ENCODE measurements at regions not wholly inside any gene's neighbourhood (a gene's known extent, or its start where the extent isn't known, plus 50 kb on each side); places are given as distances from the start of the nearest gene placed in this dataset.

DNA sequence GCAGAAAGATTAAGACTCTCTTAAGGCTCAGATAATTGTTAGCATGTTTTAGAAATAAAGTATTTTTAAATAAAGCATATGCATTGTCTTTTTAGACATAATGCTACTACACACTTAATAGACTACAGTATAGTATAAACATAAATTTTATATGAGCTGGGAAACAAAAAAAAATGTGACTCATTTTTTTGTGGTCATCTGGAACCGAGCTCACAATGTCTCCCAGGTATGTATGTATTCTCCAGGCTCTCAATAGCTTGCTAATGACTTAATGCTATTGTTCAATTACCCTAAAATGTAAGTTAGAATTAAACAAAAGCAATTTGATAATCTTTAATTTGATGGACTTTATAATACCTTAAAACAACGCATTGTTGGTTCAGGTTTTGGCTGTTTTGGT lies 167.2 kb downstream of the NUP35 start (continued):
- TF ChIP-seq, protein P1, sequence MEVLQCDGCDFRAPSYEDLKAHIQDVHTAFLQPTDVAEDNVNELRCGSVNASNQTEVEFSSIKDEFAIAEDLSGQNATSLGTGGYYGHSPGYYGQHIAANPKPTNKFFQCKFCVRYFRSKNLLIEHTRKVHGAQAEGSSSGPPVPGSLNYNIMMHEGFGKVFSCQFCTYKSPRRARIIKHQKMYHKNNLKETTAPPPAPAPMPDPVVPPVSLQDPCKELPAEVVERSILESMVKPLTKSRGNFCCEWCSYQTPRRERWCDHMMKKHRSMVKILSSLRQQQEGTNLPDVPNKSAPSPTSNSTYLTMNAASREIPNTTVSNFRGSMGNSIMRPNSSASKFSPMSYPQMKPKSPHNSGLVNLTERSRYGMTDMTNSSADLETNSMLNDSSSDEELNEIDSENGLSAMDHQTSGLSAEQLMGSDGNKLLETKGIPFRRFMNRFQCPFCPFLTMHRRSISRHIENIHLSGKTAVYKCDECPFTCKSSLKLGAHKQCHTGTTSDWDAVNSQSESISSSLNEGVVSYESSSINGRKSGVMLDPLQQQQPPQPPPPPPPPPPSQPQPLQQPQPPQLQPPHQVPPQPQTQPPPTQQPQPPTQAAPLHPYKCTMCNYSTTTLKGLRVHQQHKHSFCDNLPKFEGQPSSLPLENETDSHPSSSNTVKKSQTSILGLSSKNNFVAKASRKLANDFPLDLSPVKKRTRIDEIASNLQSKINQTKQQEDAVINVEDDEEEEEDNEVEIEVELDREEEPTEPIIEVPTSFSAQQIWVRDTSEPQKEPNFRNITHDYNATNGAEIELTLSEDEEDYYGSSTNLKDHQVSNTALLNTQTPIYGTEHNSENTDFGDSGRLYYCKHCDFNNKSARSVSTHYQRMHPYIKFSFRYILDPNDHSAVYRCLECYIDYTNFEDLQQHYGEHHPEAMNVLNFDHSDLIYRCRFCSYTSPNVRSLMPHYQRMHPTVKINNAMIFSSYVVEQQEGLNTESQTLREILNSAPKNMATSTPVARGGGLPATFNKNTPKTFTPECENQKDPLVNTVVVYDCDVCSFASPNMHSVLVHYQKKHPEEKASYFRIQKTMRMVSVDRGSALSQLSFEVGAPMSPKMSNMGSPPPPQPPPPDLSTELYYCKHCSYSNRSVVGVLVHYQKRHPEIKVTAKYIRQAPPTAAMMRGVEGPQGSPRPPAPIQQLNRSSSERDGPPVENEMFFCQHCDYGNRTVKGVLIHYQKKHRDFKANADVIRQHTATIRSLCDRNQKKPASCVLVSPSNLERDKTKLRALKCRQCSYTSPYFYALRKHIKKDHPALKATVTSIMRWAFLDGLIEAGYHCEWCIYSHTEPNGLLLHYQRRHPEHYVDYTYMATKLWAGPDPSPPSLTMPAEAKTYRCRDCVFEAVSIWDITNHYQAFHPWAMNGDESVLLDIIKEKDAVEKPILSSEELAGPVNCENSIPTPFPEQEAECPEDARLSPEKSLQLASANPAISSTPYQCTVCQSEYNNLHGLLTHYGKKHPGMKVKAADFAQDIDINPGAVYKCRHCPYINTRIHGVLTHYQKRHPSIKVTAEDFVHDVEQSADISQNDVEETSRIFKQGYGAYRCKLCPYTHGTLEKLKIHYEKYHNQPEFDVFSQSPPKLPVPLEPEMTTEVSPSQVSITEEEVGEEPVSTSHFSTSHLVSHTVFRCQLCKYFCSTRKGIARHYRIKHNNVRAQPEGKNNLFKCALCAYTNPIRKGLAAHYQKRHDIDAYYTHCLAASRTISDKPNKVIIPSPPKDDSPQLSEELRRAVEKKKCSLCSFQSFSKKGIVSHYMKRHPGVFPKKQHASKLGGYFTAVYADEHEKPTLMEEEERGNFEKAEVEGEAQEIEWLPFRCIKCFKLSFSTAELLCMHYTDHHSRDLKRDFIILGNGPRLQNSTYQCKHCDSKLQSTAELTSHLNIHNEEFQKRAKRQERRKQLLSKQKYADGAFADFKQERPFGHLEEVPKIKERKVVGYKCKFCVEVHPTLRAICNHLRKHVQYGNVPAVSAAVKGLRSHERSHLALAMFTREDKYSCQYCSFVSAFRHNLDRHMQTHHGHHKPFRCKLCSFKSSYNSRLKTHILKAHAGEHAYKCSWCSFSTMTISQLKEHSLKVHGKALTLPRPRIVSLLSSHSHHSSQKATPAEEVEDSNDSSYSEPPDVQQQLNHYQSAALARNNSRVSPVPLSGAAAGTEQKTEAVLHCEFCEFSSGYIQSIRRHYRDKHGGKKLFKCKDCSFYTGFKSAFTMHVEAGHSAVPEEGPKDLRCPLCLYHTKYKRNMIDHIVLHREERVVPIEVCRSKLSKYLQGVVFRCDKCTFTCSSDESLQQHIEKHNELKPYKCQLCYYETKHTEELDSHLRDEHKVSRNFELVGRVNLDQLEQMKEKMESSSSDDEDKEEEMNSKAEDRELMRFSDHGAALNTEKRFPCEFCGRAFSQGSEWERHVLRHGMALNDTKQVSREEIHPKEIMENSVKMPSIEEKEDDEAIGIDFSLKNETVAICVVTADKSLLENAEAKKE (CRISPR knock-in tag; IDR thresholded peaks at IDR 0.05): no peak
- TF ChIP-seq, protein P2, sequence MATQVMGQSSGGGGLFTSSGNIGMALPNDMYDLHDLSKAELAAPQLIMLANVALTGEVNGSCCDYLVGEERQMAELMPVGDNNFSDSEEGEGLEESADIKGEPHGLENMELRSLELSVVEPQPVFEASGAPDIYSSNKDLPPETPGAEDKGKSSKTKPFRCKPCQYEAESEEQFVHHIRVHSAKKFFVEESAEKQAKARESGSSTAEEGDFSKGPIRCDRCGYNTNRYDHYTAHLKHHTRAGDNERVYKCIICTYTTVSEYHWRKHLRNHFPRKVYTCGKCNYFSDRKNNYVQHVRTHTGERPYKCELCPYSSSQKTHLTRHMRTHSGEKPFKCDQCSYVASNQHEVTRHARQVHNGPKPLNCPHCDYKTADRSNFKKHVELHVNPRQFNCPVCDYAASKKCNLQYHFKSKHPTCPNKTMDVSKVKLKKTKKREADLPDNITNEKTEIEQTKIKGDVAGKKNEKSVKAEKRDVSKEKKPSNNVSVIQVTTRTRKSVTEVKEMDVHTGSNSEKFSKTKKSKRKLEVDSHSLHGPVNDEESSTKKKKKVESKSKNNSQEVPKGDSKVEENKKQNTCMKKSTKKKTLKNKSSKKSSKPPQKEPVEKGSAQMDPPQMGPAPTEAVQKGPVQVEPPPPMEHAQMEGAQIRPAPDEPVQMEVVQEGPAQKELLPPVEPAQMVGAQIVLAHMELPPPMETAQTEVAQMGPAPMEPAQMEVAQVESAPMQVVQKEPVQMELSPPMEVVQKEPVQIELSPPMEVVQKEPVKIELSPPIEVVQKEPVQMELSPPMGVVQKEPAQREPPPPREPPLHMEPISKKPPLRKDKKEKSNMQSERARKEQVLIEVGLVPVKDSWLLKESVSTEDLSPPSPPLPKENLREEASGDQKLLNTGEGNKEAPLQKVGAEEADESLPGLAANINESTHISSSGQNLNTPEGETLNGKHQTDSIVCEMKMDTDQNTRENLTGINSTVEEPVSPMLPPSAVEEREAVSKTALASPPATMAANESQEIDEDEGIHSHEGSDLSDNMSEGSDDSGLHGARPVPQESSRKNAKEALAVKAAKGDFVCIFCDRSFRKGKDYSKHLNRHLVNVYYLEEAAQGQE (IDR thresholded peaks at IDR 0.05; ENCODE audit: unreplicated experiment): no peak
- TF ChIP-seq EZH2phosphoT487 (IDR thresholded peaks at IDR 0.05; ENCODE audit: unreplicated experiment) (no peak), JUNB (IDR thresholded peaks at IDR 0.05; ENCODE audit: unreplicated experiment) (no peak), STAT1 (IDR thresholded peaks at IDR 0.05; ENCODE audit: unreplicated experiment) (no peak), ZNF331 (CRISPR knock-in tag; IDR thresholded peaks at IDR 0.05; ENCODE audit: low read depth) (no peak)

DNA sequence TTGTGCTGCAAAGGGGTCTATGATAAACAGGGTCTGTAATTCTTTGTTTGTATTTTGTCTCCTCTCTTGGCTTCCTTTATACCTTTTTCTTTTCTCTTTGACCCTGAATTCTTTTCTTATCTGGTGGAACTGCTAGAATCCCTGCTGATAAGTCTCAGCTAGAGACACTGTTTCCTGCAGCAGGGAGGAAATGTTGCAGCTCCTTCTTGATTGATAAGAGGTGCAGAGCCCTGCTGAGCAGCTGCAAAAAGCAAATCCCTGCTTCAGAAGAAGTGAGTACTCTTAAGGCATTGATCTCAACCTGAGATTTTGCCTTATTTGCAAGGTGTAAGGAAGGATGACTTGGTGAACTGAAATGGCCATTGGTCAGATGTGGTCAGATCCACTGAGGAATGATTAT lies 167.8 kb downstream of the NUP35 start:
- Mint-ChIP-seq H3K27me3 (ENCODE audit: insufficient read depth, low read depth, poor library complexity) (peaks cover 8% of the 10 kb centered on the region), H3K27ac (no peak overlapping the region), H3K9me3 (peaks cover 12% of the 10 kb centered on the region), H3K36me3 (ENCODE audit: low read depth) (peaks cover 3% of the 10 kb centered on the region; the same call in 1 of the 3 replicates), H3K4me1 (peaks cover 20% of the 10 kb centered on the region), H3K4me3 (no peak overlapping the region)
- peaks cover 9% of the 10 kb centered on the region; the same call in 1 of the 2 replicates for H3K4me1 ChIP-seq (ENCODE audit: insufficient read depth)
- H4K20me1 ChIP-seq (replicated peaks; ENCODE audit: insufficient read depth): no peaks in the 10 kb centered on the region
- no peak overlapping the region for H3K27ac ChIP-seq (ENCODE audit: low read depth)
- H3K4me3 ChIP-seq: no peak overlapping the region
- no peaks in the 10 kb centered on the region for H3K36me3 ChIP-seq (ENCODE audit: insufficient read depth)
- no peaks in the 10 kb centered on the region for H3F3A ChIP-seq (replicated peaks; ENCODE audit: low read depth)
- no peaks in the 10 kb centered on the region for H3K27me3 ChIP-seq (ENCODE audit: insufficient read depth)
- peak; percentile 90 for ATAC-seq
- peak; percentile 53 for DNase-seq (ENCODE audit: low spot score)
- no peak overlapping the region for H3K4me2 ChIP-seq
- no peaks in the 10 kb centered on the region for H3K79me2 ChIP-seq (replicated peaks; ENCODE audit: insufficient read depth)
- no peak overlapping the region for H2AFZ ChIP-seq
- no peaks in the 10 kb centered on the region for H3K9me2 ChIP-seq (ENCODE audit: insufficient read depth)
- TF ChIP-seq, protein P1 (CRISPR knock-in tag; IDR thresholded peaks at IDR 0.05): peak; percentile 35; the same call in 1 of the 2 replicates

Data from GM23338 (cell line).